Tibial nerve (tissue), 4 donors: ENCODE measurements at regions not wholly inside any gene's neighbourhood (a gene's known extent, or its start where the extent isn't known, plus 50 kb on each side); places are given as distances from the start of the nearest gene placed in this dataset.

Source experiments
- CTCF ChIP-seq, 5 experiments: fragments of 200-600 bp in 3 of 5; fragments of 450-650 bp in 2 of 5; sonication (generic) in 3 of 5; IDR thresholded peaks; one replicate each; pipeline ENCODE4 v1.5.1; 2016 to 2019; ENCODE audit warnings: antibody characterized with exemption in 5 of 5, mild to moderate bottlenecking in 3 of 5, moderate library complexity in 2 of 5
- EP300 ChIP-seq, 2 donors: sonication (generic); formaldehyde crosslinking; IDR thresholded peaks; one replicate each; pipeline ENCODE4 v1.6.1; 2017; ENCODE audit warnings: antibody characterized with exemption in 2 of 2, mild to moderate bottlenecking in 1 of 2

GRCh38 chr4:79083406-79084010, 144.3 kb upstream of the PAQR3 start:
- TF ChIP-seq CTCF (IDR thresholded peaks at IDR 0.05) (no peak), EP300 (IDR thresholded peaks at IDR 0.05) (peak; percentile 53 to 88)
